NT2/D1 (cell line): ENCODE measurements at regions not wholly inside any gene's neighbourhood (a gene's known extent, or its start where the extent isn't known, plus 50 kb on each side); places are given as distances from the start of the nearest gene placed in this dataset.

Source experiments
- SUZ12 ChIP-seq: IDR thresholded peaks from 2 replicates; pipeline ENCODE4 v1.6.1; 2011; ENCODE audit not compliant: insufficient read length, insufficient read depth; ENCODE audit errors: extremely low read depth
- YY1 ChIP-seq: IDR thresholded peaks from 2 replicates; pipeline ENCODE4 v1.6.1; 2011; ENCODE audit not compliant: insufficient read length, insufficient read depth
- ZNF274 ChIP-seq: IDR thresholded peaks from 2 replicates; pipeline ENCODE4 v1.6.1; 2011; ENCODE audit warnings: mild to moderate bottlenecking, low read depth, low read length

DNA sequence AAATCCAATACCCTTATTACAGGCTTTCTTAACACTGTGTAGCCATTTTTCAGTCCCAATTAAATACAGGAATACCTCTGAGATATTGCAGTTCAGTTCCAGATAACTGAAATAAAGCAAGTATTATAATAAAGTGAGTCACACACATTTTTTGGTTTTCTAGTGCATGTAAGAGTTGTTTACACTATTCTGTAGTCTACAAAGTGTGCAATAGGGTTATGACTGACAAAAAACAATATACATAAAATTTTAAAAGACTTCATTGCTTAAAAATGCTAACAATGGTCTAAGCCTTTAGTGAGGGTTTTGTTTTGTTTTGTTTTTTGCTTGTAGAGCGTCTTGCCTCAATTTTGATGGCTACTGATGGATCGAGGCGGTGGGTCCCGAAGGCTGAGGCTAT, 434.4 kb upstream of the NBEA start:
- TF ChIP-seq SUZ12, result no peak
- TF ChIP-seq ZNF274, result no peak
- no peak for TF ChIP-seq YY1
